ENCODE measurements at regions not wholly inside any gene's neighbourhood (a gene's known extent, or its start where the extent isn't known, plus 50 kb on each side); places are given as distances from the start of the nearest gene placed in this dataset.

GRCh38 chr9:90047828-90048227 is 443.0 kb downstream of the GADD45G start:
- Histone ChIP-seq H3K27ac (ENCODE audit: low read depth, low read length) (no peak overlapping the region), H4K91ac (replicated peaks; ENCODE audit: insufficient read length, low read length) (no peak overlapping the region), H3K56ac (replicated peaks; ENCODE audit: insufficient read length, low read depth, low read length) (no peak overlapping the region), H4K8ac (ENCODE audit: extremely low read depth, insufficient read depth, low read length) (no peak overlapping the region), H2AK5ac (ENCODE audit: low read depth, low read length) (no peak overlapping the region), H2BK20ac (ENCODE audit: low read length) (no peak overlapping the region), H3K23ac (ENCODE audit: insufficient read length) (no peak overlapping the region), H3K9ac (replicated peaks in 1 of 4; ENCODE audit: extremely low read depth in 1 of 4, low read depth in 3 of 4, low read length in 3 of 4) (no peak overlapping the region), H3K4ac (replicated peaks; ENCODE audit: insufficient read length, low read depth, low read length) (no peak overlapping the region), H3K23me2 (ENCODE audit: low read depth, low read length) (no peaks in the 10 kb centered on the region), H3K18ac (ENCODE audit: extremely low read depth, low read length) (no peak overlapping the region), H2AFZ (ENCODE audit: low read length) (no peak overlapping the region), H2BK120ac (replicated peaks; ENCODE audit: low read depth, low read length) (no peak overlapping the region), H3K79me1 (ENCODE audit: low read depth, low read length) (no peaks in the 10 kb centered on the region), H3K79me2 (ENCODE audit: control insufficient read depth in 1 of 2, insufficient read depth in 2 of 2, low read length in 2 of 2) (no peaks in the 10 kb centered on the region), H3K27me3 (replicated peaks in 1 of 4; ENCODE audit: control insufficient read depth in 3 of 4, extremely low read depth in 1 of 4, insufficient read depth in 3 of 4, low read length in 3 of 4) (no peaks in the 10 kb centered on the region), H2BK12ac (ENCODE audit: low read depth, low read length) (no peak overlapping the region), H4K5ac (ENCODE audit: insufficient read length, low read depth, low read length) (no peak overlapping the region), H3K4me3 (ENCODE audit: extremely low read depth in 1 of 4, insufficient read depth in 2 of 4, low read depth in 3 of 4, low read length in 4 of 4) (no peak overlapping the region), H3K4me2 (ENCODE audit: insufficient read depth in 1 of 2, low read depth in 2 of 2, low read length in 2 of 2) (no peak overlapping the region), H3K36me3 (ENCODE audit: control insufficient read depth in 2 of 4, insufficient read depth in 4 of 4, low read length in 3 of 4) (no peaks in the 10 kb centered on the region), H2BK15ac (ENCODE audit: low read length) (no peak overlapping the region), H4K20me1 (replicated peaks in 1 of 2; ENCODE audit: control insufficient read depth in 1 of 2, insufficient read depth in 2 of 2, low read length in 2 of 2) (no peaks in the 10 kb centered on the region), H2BK5ac (ENCODE audit: low read depth, low read length) (no peak overlapping the region), H3K9me3 (ENCODE audit: insufficient read depth in 2 of 2, low read depth in 1 of 2, low read length in 1 of 2) (no peaks in the 10 kb centered on the region), H3K14ac (ENCODE audit: insufficient read length) (no peak overlapping the region), H3K4me1 (replicated peaks in 1 of 4; ENCODE audit: control insufficient read depth in 3 of 4, insufficient read depth in 4 of 4, low read length in 3 of 4) (peaks cover 0 to 4% (median 0%) of the 10 kb centered on the region in 4 experiments; a peak in 2 of 7 replicates)
- TF ChIP-seq HDAC2 (IDR thresholded peaks at IDR 0.05; ENCODE audit: borderline replicate concordance in 1 of 2, low read depth in 2 of 2, low read length in 2 of 2) = no peak
- DNase-seq (ENCODE audit: low read depth in 1 of 2, low spot score in 2 of 2) (no peak), FAIRE-seq (no peak)
- POLR2A ChIA-PET (ENCODE audit: partially characterized antibody) = no interaction called here
- CTCF ChIA-PET (ENCODE audit: partially characterized antibody) = interaction anchor here (2.0 kb wide), 1 partner anchor 52 kb away, joined by 8 read pairs; no protein-coding TSS in a partner anchor

Data from H1 (cell line).